Neural cell (in vitro differentiated cells): ENCODE measurements at regions not wholly inside any gene's neighbourhood (a gene's known extent, or its start where the extent isn't known, plus 50 kb on each side); places are given as distances from the start of the nearest gene placed in this dataset.
"Not testable (repeated sequence)": the region's sequence is repeated elsewhere in the genome, so short reads cannot be mapped to it uniquely, and the experiment has no call there.

Source experiments
- H2AFZ ChIP-seq: fragments of 200-600, 300-800 bp; sonication (generic), shearing (Covaris generic); 2 replicates; pipeline ENCODE4 v1.6.0; 2014; ENCODE audit warnings: low read depth, mild to moderate bottlenecking, antibody characterized with exemption, low read length, moderate library complexity
- H3F3A ChIP-seq: fragments of 200-600 bp; shearing (Covaris generic); 2 replicates; pipeline ENCODE4 v1.6.1; 2016; ENCODE audit warnings: mild to moderate bottlenecking, moderate library complexity, mixed read lengths, antibody characterized with exemption, low read length; ENCODE audit not compliant: insufficient read depth, poor library complexity, severe bottlenecking
- H3K27ac ChIP-seq: fragments of 200-600, 300-800 bp; sonication (generic), shearing (Covaris generic); 2 replicates; pipeline ENCODE4 v1.5.1; 2014; ENCODE audit warnings: mild to moderate bottlenecking, low read length, moderate library complexity
- H3K27me3 ChIP-seq: fragments of 300-800, 200-600 bp; sonication (generic), shearing (Covaris generic); 2 replicates; pipeline ENCODE4 v1.6.0; 2014; ENCODE audit warnings: mild to moderate bottlenecking, low read depth, low read length, moderate library complexity; ENCODE audit not compliant: insufficient read depth
- H3K36me3 ChIP-seq: fragments of 300-800, 200-600 bp; sonication (generic), shearing (Covaris generic); 2 replicates; pipeline ENCODE4 v1.5.1; 2014; ENCODE audit warnings: mild to moderate bottlenecking, antibody characterized with exemption, low read length, moderate library complexity; ENCODE audit not compliant: insufficient read depth
- H3K4me2 ChIP-seq: fragments of 300-800, 200-600 bp; sonication (generic), shearing (Covaris generic); 2 replicates; pipeline ENCODE4 v1.6.0; 2014; ENCODE audit warnings: mild to moderate bottlenecking, low read length
- H3K4me3 ChIP-seq: fragments of 300-800, 200-600 bp; sonication (generic), shearing (Covaris generic); 2 replicates; pipeline ENCODE4 v1.5.1; 2014; ENCODE audit warnings: mild to moderate bottlenecking, low read length, moderate library complexity
- H3K79me2 ChIP-seq: fragments of 200-600 bp; shearing (Covaris generic); replicated peaks from 2 replicates; pipeline ENCODE4 v1.6.0; 2014; ENCODE audit warnings: mild to moderate bottlenecking, low read length, moderate library complexity; ENCODE audit not compliant: insufficient read depth
- H3K9ac ChIP-seq: fragments of 300-800, 200-600 bp; sonication (generic), shearing (Covaris generic); 2 replicates; pipeline ENCODE4 v1.6.1; 2016; ENCODE audit warnings: mild to moderate bottlenecking, low read length, mixed read lengths
- H3K9me2 ChIP-seq: fragments of 200-600 bp; shearing (Covaris generic); 2 replicates; pipeline ENCODE4 v1.6.1; 2016; ENCODE audit warnings: mild to moderate bottlenecking, low read length, mixed read lengths; ENCODE audit not compliant: insufficient read depth
- H3K9me3 ChIP-seq: fragments of 200-600, 300-800 bp; sonication (generic), shearing (Covaris generic); 2 replicates; pipeline ENCODE4 v1.6.1; 2016; ENCODE audit warnings: mild to moderate bottlenecking, mixed run types, low read length, moderate library complexity, mixed read lengths
- H4K20me1 ChIP-seq: fragments of 200-600 bp; shearing (Covaris generic); 2 replicates; pipeline ENCODE4 v1.6.1; 2016; ENCODE audit warnings: mild to moderate bottlenecking, mixed run types; ENCODE audit not compliant: insufficient read depth
- EP300 ChIP-seq: fragments of 450-650 bp; conservative IDR thresholded peaks from 2 replicates; pipeline ENCODE4 v1.6.1; 2014; ENCODE audit warnings: antibody characterized with exemption, mild to moderate bottlenecking, moderate library complexity; ENCODE audit not compliant: poor library complexity, severe bottlenecking
- EZH2 ChIP-seq: fragments of 200-600, 300-800 bp; shearing (Covaris generic), sonication (generic); IDR thresholded peaks from 2 replicates; pipeline ENCODE4 v1.6.1; 2014; ENCODE audit warnings: antibody characterized with exemption, low read length, borderline replicate concordance, mild to moderate bottlenecking; ENCODE audit not compliant: insufficient read depth, poor library complexity, severe bottlenecking
- MXI1 ChIP-seq: fragments of 450-650 bp; conservative IDR thresholded peaks from 2 replicates; pipeline ENCODE4 v1.6.1; 2014; ENCODE audit warnings: antibody characterized with exemption, mild to moderate bottlenecking; ENCODE audit not compliant: poor library complexity, severe bottlenecking
- POLR2AphosphoS5 ChIP-seq: IDR thresholded peaks from 2 replicates; pipeline ENCODE4 v1.6.1; 2012
- RAD21 ChIP-seq: fragments of 450-650 bp; conservative IDR thresholded peaks from 2 replicates; pipeline ENCODE4 v1.6.1; 2014; ENCODE audit warnings: antibody characterized with exemption, mild to moderate bottlenecking, moderate library complexity
- SMC3 ChIP-seq: fragments of 450-650 bp; conservative IDR thresholded peaks from 2 replicates; pipeline ENCODE4 v1.6.1; 2014; ENCODE audit warnings: antibody characterized with exemption, mild to moderate bottlenecking, moderate library complexity; ENCODE audit not compliant: poor library complexity
- TAF1 ChIP-seq: IDR thresholded peaks from 2 replicates; pipeline ENCODE4 v1.6.1; 2012; ENCODE audit warnings: low read depth
- TF ChIP-seq, protein P1 (sequence below): fragments of 450-650 bp; IDR thresholded peaks from 2 replicates; pipeline ENCODE4 v1.5.1; 2014; ENCODE audit warnings: antibody characterized with exemption, mild to moderate bottlenecking, moderate library complexity; ENCODE audit not compliant: poor library complexity, severe bottlenecking
- TF ChIP-seq, protein P2 (sequence below): IDR thresholded peaks from 2 replicates; pipeline ENCODE4 v1.6.1; 2012; ENCODE audit warnings: borderline replicate concordance

DNA sequence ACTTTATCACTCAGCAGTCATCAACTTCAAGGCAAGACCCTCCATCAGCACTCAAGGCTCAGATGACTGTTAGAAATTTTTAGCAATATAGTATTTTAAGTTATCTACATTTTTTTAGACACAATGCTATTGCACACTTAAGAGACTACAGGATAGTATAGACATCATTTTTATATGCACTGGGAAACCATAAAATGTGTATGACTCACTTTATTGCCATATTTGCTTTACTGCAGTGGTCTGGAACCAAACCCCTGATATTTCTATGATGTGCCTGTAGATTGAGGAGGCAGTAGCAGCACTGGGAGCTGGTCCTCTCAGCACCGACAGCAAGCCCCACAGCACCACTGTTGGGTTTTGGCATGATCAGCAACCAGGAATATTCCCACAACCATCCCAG lies 264.8 kb upstream of the HNRNPA3 start:
- Histone ChIP-seq H3K79me2 (no peaks in the 10 kb centered on the region), H4K20me1 (no peaks in the 10 kb centered on the region), H3K4me3 (no peak overlapping the region), H3K9me2 (no peaks in the 10 kb centered on the region), H3K27me3 (no peaks in the 10 kb centered on the region), H3K27ac (no peak overlapping the region), H3K4me2 (no peak overlapping the region), H3F3A (no peaks in the 10 kb centered on the region), H3K9me3 (no peaks in the 10 kb centered on the region), H3K9ac (no peak overlapping the region), H2AFZ (no peak overlapping the region), H3K36me3 (no peaks in the 10 kb centered on the region)
- TF ChIP-seq POLR2AphosphoS5: no peak

DNA sequence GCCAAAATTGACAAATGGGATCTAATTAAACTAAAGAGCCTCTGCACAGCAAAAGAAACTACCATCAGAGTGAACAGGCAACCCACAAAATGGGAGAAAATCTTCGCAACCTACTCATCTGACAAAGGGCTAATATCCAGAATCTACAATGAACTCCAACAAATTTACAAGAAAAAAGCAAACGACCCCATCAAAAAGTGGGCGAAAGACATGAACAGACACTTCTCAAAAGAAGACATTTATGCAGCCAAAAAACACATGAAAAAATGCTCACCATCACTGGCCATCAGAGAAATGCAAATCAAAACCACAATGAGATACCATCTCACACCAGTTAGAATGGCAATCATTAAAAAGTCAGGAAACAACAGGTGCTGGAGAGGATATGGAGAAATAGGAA lies 261.4 kb upstream of the HNRNPA3 start:
- not testable (repeated sequence) for H3K9me3 ChIP-seq, H3K9ac ChIP-seq, H3K9me2 ChIP-seq, H4K20me1 ChIP-seq, H3K4me2 ChIP-seq, H3K36me3 ChIP-seq, H3K4me3 ChIP-seq, H3K79me2 ChIP-seq, H3K27ac ChIP-seq, H2AFZ ChIP-seq, H3F3A ChIP-seq, H3K27me3 ChIP-seq

DNA sequence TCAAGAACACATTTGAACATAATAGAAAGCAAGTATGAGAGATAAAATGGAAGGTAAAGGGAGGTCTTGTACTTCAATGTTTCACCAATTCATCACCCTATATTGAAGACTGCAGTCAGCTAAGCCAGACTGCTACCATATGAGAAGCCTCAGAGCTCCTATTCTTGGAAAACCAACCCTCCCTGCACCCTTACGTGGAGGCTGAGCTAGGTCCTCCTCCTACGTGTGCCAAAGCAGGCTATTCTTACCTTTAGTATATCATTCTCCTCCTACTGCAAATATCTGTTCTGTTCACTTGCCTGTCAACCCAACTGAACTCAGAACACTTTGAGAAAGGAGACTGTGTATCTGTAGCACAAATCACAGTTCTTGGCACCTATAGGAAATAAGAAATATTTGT lies 255.8 kb upstream of the HNRNPA3 start:
- H3K4me3 ChIP-seq: no peak overlapping the region
- no peaks in the 10 kb centered on the region for H3F3A ChIP-seq
- no peaks in the 10 kb centered on the region for H3K9me3 ChIP-seq
- H3K27ac ChIP-seq: no peak overlapping the region
- no peaks in the 10 kb centered on the region for H3K79me2 ChIP-seq
- no peaks in the 10 kb centered on the region for H3K9me2 ChIP-seq
- no peak overlapping the region for H2AFZ ChIP-seq
- H4K20me1 ChIP-seq: no peaks in the 10 kb centered on the region
- no peaks in the 10 kb centered on the region for H3K36me3 ChIP-seq
- H3K27me3 ChIP-seq: no peaks in the 10 kb centered on the region
- no peak overlapping the region for H3K4me2 ChIP-seq
- TF ChIP-seq RAD21: no peak
- TF ChIP-seq EP300: no peak
- TF ChIP-seq MXI1: no peak
- TF ChIP-seq EZH2: no peak
- no peak overlapping the region for H3K9ac ChIP-seq

DNA sequence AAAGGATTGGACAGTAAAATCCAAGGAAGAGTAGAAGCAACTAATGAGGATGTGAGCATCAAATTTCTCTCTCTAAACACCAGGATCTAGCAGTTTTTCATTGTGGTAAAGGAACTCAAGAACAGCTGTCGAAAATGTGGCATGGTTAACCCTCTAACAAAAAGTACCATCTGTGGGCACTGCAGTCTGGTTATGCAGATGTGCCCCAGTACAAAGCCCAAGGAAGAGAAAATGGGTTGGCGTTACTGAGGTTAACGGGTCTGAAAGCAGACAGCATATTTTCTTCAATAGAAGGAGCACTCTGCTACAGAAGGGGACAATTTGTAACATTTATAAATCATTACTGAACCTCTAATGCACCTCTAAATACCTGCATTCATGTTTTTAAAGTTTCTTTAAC lies 253.0 kb upstream of the HNRNPA3 start:
- H3K4me2 ChIP-seq: no peak overlapping the region

More for the DNA sequence above, 253.0 kb upstream of the HNRNPA3 start:
- Histone ChIP-seq H3K36me3 (no peaks in the 10 kb centered on the region), H3K4me3 (no peak overlapping the region), H3K9ac (no peak overlapping the region), H2AFZ (no peak overlapping the region), H3K79me2 (no peaks in the 10 kb centered on the region), H3F3A (no peaks in the 10 kb centered on the region), H3K9me3 (no peaks in the 10 kb centered on the region), H3K27me3 (no peaks in the 10 kb centered on the region), H3K27ac (no peak overlapping the region), H3K9me2 (no peaks in the 10 kb centered on the region), H4K20me1 (no peaks in the 10 kb centered on the region)
- TF ChIP-seq, protein P1, sequence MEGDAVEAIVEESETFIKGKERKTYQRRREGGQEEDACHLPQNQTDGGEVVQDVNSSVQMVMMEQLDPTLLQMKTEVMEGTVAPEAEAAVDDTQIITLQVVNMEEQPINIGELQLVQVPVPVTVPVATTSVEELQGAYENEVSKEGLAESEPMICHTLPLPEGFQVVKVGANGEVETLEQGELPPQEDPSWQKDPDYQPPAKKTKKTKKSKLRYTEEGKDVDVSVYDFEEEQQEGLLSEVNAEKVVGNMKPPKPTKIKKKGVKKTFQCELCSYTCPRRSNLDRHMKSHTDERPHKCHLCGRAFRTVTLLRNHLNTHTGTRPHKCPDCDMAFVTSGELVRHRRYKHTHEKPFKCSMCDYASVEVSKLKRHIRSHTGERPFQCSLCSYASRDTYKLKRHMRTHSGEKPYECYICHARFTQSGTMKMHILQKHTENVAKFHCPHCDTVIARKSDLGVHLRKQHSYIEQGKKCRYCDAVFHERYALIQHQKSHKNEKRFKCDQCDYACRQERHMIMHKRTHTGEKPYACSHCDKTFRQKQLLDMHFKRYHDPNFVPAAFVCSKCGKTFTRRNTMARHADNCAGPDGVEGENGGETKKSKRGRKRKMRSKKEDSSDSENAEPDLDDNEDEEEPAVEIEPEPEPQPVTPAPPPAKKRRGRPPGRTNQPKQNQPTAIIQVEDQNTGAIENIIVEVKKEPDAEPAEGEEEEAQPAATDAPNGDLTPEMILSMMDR: no peak
- TF ChIP-seq TAF1: no peak
- no peak for TF ChIP-seq EZH2
- no peak for TF ChIP-seq SMC3
- no peak for TF ChIP-seq EP300
- TF ChIP-seq POLR2AphosphoS5: no peak
- TF ChIP-seq MXI1: no peak
- no peak for TF ChIP-seq RAD21
- TF ChIP-seq, protein P2, sequence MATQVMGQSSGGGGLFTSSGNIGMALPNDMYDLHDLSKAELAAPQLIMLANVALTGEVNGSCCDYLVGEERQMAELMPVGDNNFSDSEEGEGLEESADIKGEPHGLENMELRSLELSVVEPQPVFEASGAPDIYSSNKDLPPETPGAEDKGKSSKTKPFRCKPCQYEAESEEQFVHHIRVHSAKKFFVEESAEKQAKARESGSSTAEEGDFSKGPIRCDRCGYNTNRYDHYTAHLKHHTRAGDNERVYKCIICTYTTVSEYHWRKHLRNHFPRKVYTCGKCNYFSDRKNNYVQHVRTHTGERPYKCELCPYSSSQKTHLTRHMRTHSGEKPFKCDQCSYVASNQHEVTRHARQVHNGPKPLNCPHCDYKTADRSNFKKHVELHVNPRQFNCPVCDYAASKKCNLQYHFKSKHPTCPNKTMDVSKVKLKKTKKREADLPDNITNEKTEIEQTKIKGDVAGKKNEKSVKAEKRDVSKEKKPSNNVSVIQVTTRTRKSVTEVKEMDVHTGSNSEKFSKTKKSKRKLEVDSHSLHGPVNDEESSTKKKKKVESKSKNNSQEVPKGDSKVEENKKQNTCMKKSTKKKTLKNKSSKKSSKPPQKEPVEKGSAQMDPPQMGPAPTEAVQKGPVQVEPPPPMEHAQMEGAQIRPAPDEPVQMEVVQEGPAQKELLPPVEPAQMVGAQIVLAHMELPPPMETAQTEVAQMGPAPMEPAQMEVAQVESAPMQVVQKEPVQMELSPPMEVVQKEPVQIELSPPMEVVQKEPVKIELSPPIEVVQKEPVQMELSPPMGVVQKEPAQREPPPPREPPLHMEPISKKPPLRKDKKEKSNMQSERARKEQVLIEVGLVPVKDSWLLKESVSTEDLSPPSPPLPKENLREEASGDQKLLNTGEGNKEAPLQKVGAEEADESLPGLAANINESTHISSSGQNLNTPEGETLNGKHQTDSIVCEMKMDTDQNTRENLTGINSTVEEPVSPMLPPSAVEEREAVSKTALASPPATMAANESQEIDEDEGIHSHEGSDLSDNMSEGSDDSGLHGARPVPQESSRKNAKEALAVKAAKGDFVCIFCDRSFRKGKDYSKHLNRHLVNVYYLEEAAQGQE: no peak
